Thoracic aorta (tissue), 2 donors: ENCODE measurements at regions not wholly inside any gene's neighbourhood (a gene's known extent, or its start where the extent isn't known, plus 50 kb on each side); places are given as distances from the start of the nearest gene placed in this dataset.

Source experiments
- ATAC-seq: fragments of 150-250 bp; one replicate; pipeline ENCODE4 v1.8.0; 2017; ENCODE audit warnings: low read depth; ENCODE audit not compliant: insufficient number of reproducible peaks, low FRiP score
- DNase-seq: peaks from one replicate; pipeline ENCODE4 v3.0.0-alpha.2; 2020; ENCODE audit warnings: low spot score
- H3K27ac ChIP-seq, 2 donors: fragments of 200-600 bp; sonication (generic); 1 replicate in 1 of 2; 2 replicates in 1 of 2; pipeline ENCODE4 v1.5.1; 2016; ENCODE audit warnings: mild to moderate bottlenecking in 2 of 2, moderate library complexity in 2 of 2
- H3K27me3 ChIP-seq: fragments of 200-600 bp; sonication (generic); replicated peaks from 2 replicates; pipeline ENCODE4 v1.6.0; 2016; ENCODE audit warnings: mild to moderate bottlenecking; ENCODE audit not compliant: insufficient read depth
- H3K36me3 ChIP-seq: fragments of 200-600 bp; sonication (generic); one replicate; pipeline ENCODE4 v1.5.1; 2016
- H3K4me1 ChIP-seq, 2 donors: fragments of 200-600 bp; sonication (generic); 1 replicate in 1 of 2; 2 replicates in 1 of 2; pipeline versions ENCODE4 v1.5.1 to v1.6.0; 2016; ENCODE audit warnings: low read depth in 2 of 2, mild to moderate bottlenecking in 1 of 2; ENCODE audit not compliant: control insufficient read depth in 1 of 2
- H3K4me3 ChIP-seq: fragments of 200-600 bp; sonication (generic); 2 replicates; pipeline ENCODE4 v1.5.1; 2016; ENCODE audit warnings: mild to moderate bottlenecking
- H3K9me3 ChIP-seq: fragments of 200-600 bp; sonication (generic); 2 replicates; pipeline ENCODE4 v1.5.1; 2016
- CTCF ChIP-seq: fragments of 200-600 bp; sonication (generic); IDR thresholded peaks from one replicate; pipeline ENCODE4 v1.5.1; 2019; ENCODE audit warnings: antibody characterized with exemption

GRCh38 chr6:88301888-88302768 lies 136.0 kb upstream of the CNR1 start:
- DNase-seq (no peak), ATAC-seq (no peak)
- Histone ChIP-seq H3K9me3 (peaks cover 2% of the 10 kb centered on the region), H3K36me3 (no peaks in the 10 kb centered on the region), H3K4me1 (no peaks in the 10 kb centered on the region), H3K4me3 (no peak overlapping the region), H3K27ac (no peak overlapping the region), H3K27me3 (no peaks in the 10 kb centered on the region)
- TF ChIP-seq CTCF = no peak

- TF ChIP-seq CTCF = no peak
- Histone ChIP-seq H3K9me3 (no peaks in the 10 kb centered on the region), H3K27me3 (no peaks in the 10 kb centered on the region), H3K36me3 (no peaks in the 10 kb centered on the region), H3K27ac (no peak overlapping the region), H3K4me1 (no peaks in the 10 kb centered on the region), H3K4me3 (no peak overlapping the region)
- ATAC-seq (no peak), DNase-seq (no peak)
These were observed 135.1 kb upstream of the CNR1 start for GRCh38 chr6:88301256-88301655.

- no peak overlapping the region for H3K4me3 ChIP-seq
- ATAC-seq = no peak
- no peak for DNase-seq
- TF ChIP-seq CTCF = no peak
- no peak overlapping the region for H3K27ac ChIP-seq
- H3K27me3 ChIP-seq = no peaks in the 10 kb centered on the region
- H3K9me3 ChIP-seq = no peaks in the 10 kb centered on the region
- H3K4me1 ChIP-seq = no peaks in the 10 kb centered on the region
- no peaks in the 10 kb centered on the region for H3K36me3 ChIP-seq
These were observed 132.1 kb upstream of the CNR1 start for GRCh38 chr6:88298066-88298845.

GRCh38 chr6:88296694-88297093 lies 130.5 kb upstream of the CNR1 start:
- H3K36me3 ChIP-seq = no peaks in the 10 kb centered on the region
- DNase-seq (no peak), ATAC-seq (no peak)
- H3K9me3 ChIP-seq = no peaks in the 10 kb centered on the region
- H3K27ac ChIP-seq = no peak overlapping the region
- no peak overlapping the region for H3K4me3 ChIP-seq
- no peak for TF ChIP-seq CTCF
- H3K27me3 ChIP-seq = no peaks in the 10 kb centered on the region
- no peaks in the 10 kb centered on the region for H3K4me1 ChIP-seq

GRCh38 chr6:88295663-88296062 lies 129.5 kb upstream of the CNR1 start:
- Histone ChIP-seq H3K36me3 (no peaks in the 10 kb centered on the region), H3K4me1 (no peaks in the 10 kb centered on the region), H3K9me3 (no peaks in the 10 kb centered on the region), H3K4me3 (no peak overlapping the region), H3K27ac (no peak overlapping the region), H3K27me3 (no peaks in the 10 kb centered on the region)
- no peak for DNase-seq
- ATAC-seq = no peak
- TF ChIP-seq CTCF = no peak
